ENCODE measurements at regions not wholly inside any gene's neighbourhood (a gene's known extent, or its start where the extent isn't known, plus 50 kb on each side); places are given as distances from the start of the nearest gene placed in this dataset.

GRCh38 chr18:2391470-2391869, 179.8 kb downstream of the METTL4 start:
- no peak for TF ChIP-seq CTCF (IDR thresholded peaks at IDR 0.05)
- TF ChIP-seq POLR2A (IDR thresholded peaks at IDR 0.05), result no peak

Data from breast epithelium (tissue), 3 donors.